ENCODE measurements at regions not wholly inside any gene's neighbourhood (a gene's known extent, or its start where the extent isn't known, plus 50 kb on each side); places are given as distances from the start of the nearest gene placed in this dataset.

DNA sequence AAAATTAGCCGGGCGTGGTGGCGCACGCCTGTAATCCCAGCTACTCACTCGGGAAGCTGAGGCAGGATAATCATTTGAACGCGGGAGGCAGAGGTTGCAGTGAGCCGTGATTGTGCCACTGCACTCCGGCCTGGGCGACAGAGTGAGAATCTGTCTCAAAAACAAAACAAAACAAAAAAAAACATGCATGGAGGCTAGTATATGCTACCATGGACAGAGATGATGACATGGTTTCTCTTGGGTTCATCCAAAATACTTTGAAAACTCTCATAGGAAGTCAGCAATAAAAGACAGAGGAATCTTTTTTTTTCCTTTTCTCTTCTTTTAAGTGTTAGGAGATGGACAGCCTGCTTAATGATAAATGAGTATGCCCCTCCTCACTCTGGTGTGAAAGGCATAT is 137.7 kb upstream of the MB21D2 start:
- TF ChIP-seq EP300 (IDR thresholded peaks at IDR 0.05) (no peak), POLR2A (IDR thresholded peaks at IDR 0.05) (no peak)
- TF ChIP-seq, protein P1, sequence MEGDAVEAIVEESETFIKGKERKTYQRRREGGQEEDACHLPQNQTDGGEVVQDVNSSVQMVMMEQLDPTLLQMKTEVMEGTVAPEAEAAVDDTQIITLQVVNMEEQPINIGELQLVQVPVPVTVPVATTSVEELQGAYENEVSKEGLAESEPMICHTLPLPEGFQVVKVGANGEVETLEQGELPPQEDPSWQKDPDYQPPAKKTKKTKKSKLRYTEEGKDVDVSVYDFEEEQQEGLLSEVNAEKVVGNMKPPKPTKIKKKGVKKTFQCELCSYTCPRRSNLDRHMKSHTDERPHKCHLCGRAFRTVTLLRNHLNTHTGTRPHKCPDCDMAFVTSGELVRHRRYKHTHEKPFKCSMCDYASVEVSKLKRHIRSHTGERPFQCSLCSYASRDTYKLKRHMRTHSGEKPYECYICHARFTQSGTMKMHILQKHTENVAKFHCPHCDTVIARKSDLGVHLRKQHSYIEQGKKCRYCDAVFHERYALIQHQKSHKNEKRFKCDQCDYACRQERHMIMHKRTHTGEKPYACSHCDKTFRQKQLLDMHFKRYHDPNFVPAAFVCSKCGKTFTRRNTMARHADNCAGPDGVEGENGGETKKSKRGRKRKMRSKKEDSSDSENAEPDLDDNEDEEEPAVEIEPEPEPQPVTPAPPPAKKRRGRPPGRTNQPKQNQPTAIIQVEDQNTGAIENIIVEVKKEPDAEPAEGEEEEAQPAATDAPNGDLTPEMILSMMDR (IDR thresholded peaks at IDR 0.05), result no peak
